B cell (primary cell): ENCODE measurements at regions not wholly inside any gene's neighbourhood (a gene's known extent, or its start where the extent isn't known, plus 50 kb on each side); places are given as distances from the start of the nearest gene placed in this dataset.

Experiments
- ATAC-seq: fragments of 200-7000 bp; cut with Tn5 transposase; one replicate; pipeline ENCODE4 v1.10.0; 2021; ENCODE audit warnings: low read depth, mild to moderate bottlenecking, moderate number of reproducible peaks, moderate library complexity
- CTCF ChIA-PET: fragments of 350-600 bp; sonication (Branson Sonifier 250); formaldehyde crosslinking; loops from one replicate; lab custom pipeline; 2021; ENCODE audit warnings: antibody characterized with exemption, inconsistent platforms; lab: Charles Lee
- POLR2A ChIA-PET: fragments of 350-600 bp; sonication (Branson Sonifier 250); formaldehyde crosslinking; loops from one replicate; lab custom pipeline; 2021; ENCODE audit warnings: antibody characterized with exemption; lab: Charles Lee
- DNase-seq: peaks from one replicate; pipeline ENCODE4 v3.0.0; 2013
- H2AFZ ChIP-seq: 2 replicates; pipeline ENCODE4 v1.6.1; 2012; ENCODE audit warnings: mild to moderate bottlenecking, low read depth, low read length; ENCODE audit not compliant: insufficient read depth, poor library complexity, severe bottlenecking
- H3K27ac ChIP-seq, 2 donors: 1 replicate in 1 of 2; 2 replicates in 1 of 2; pipeline ENCODE4 v1.5.1; 2012 to 2013; ENCODE audit warnings: low read length in 2 of 2, mild to moderate bottlenecking in 2 of 2, moderate library complexity in 1 of 2
- H3K27me3 ChIP-seq, 4 experiments: fragments of 200-600 bp in 1 of 4; sonication (generic) in 1 of 4; replicated peaks in 1 of 4; 1 replicate in 2 of 4; 2 replicates in 2 of 4; pipeline versions ENCODE4 v1.6.1 to v1.7.0; 2013 to 2016; ENCODE audit warnings: low read length in 3 of 4, mild to moderate bottlenecking in 2 of 4, mixed read lengths in 1 of 4, moderate library complexity in 1 of 4; ENCODE audit not compliant: insufficient read depth in 4 of 4, control insufficient read depth in 3 of 4; ENCODE audit errors: control extremely low read depth in 1 of 4
- H3K36me3 ChIP-seq, 2 experiments: replicated peaks in 1 of 2; 1 replicate in 1 of 2; 2 replicates in 1 of 2; pipeline versions ENCODE4 v1.6.1 to v1.7.1; 2013; ENCODE audit warnings: low read length in 1 of 2; ENCODE audit not compliant: insufficient read depth in 2 of 2, control insufficient read depth in 1 of 2; ENCODE audit errors: control extremely low read depth in 1 of 2, extremely low read depth in 1 of 2
- H3K4me1 ChIP-seq, 2 donors: fragments of 200-600 bp in 1 of 2; sonication (generic) in 1 of 2; 1 replicate in 1 of 2; 2 replicates in 1 of 2; pipeline versions ENCODE4 v1.5.1 to v1.6.1; 2013 to 2017; ENCODE audit warnings: low read length in 2 of 2; ENCODE audit not compliant: control insufficient read depth in 2 of 2, insufficient read depth in 2 of 2
- H3K4me2 ChIP-seq: replicated peaks from 2 replicates; pipeline ENCODE3; 2012; ENCODE audit warnings: mild to moderate bottlenecking, low read depth, low read length; ENCODE audit not compliant: poor library complexity, severe bottlenecking
- H3K4me3 ChIP-seq, 5 experiments: fragments of 200-600 bp in 1 of 5; sonication (generic) in 1 of 5; 1 replicate in 3 of 5; 2 replicates in 2 of 5; pipeline versions ENCODE4 v1.5.1 to v1.7.0; 2011 to 2016; ENCODE audit warnings: low read length in 4 of 5, mild to moderate bottlenecking in 4 of 5, low read depth in 2 of 5, control low read depth in 1 of 5, moderate library complexity in 1 of 5; ENCODE audit not compliant: insufficient read depth in 1 of 5; ENCODE audit errors: control extremely low read depth in 1 of 5, extremely low read depth in 1 of 5
- H3K79me2 ChIP-seq: fragments of 200-600 bp; sonication (generic); one replicate; pipeline ENCODE4 v1.6.0; 2016; ENCODE audit warnings: low read length; ENCODE audit not compliant: control insufficient read depth, insufficient read depth
- H3K9ac ChIP-seq: fragments of 200-600 bp; sonication (generic); 2 replicates; pipeline ENCODE4 v1.6.1; 2017; ENCODE audit warnings: mild to moderate bottlenecking, low read length, moderate library complexity
- H3K9me3 ChIP-seq, 3 donors: one replicate each; pipeline versions ENCODE4 v1.6.1 to v1.7.1; 2013; ENCODE audit warnings: low read length in 2 of 3; ENCODE audit not compliant: control insufficient read depth in 2 of 3, insufficient read depth in 1 of 3; ENCODE audit errors: control extremely low read depth in 1 of 3
- H4K20me1 ChIP-seq: 2 replicates; pipeline ENCODE4 v1.6.0; 2012; ENCODE audit warnings: mild to moderate bottlenecking, low read length; ENCODE audit not compliant: insufficient read depth, control insufficient read depth, poor library complexity, severe bottlenecking
- H3K27ac Mint-ChIP-seq: one replicate; pipeline ENCODE4 v1.8.0; 2021; ENCODE audit warnings: mixed read lengths
- H3K27me3 Mint-ChIP-seq: one replicate; pipeline ENCODE4 v1.8.0; 2021; ENCODE audit warnings: mixed read lengths
- H3K4me1 Mint-ChIP-seq: one replicate; pipeline ENCODE4 v1.8.0; 2021; ENCODE audit warnings: mixed read lengths
- H3K4me3 Mint-ChIP-seq: one replicate; pipeline ENCODE4 v1.8.0; 2021; ENCODE audit warnings: mixed read lengths
- H3K9me3 Mint-ChIP-seq: one replicate; pipeline ENCODE4 v1.8.0; 2022; ENCODE audit warnings: mixed read lengths; ENCODE audit not compliant: insufficient read depth
- CTCF ChIP-seq: fragments of 200-600 bp; IDR thresholded peaks from one replicate; pipeline ENCODE4 v1.8.0; 2022; ENCODE audit warnings: antibody characterized with exemption, mild to moderate bottlenecking
- EZH2 ChIP-seq: IDR thresholded peaks from 2 replicates; pipeline ENCODE4 v1.6.1; 2012; ENCODE audit warnings: borderline replicate concordance, low read depth, mild to moderate bottlenecking, moderate library complexity, low read length; ENCODE audit not compliant: insufficient read depth, poor library complexity, severe bottlenecking
- WGBS: methylation state at CpG from one replicate; pipeline ENCODE4 v1.1.5; 2013; ENCODE audit warnings: missing lambda C conversion rate; ENCODE audit not compliant: insufficient coverage; 5-methylcytosine and 5-hydroxymethylcytosine counted together
- intact Hi-C: fragments of 100-400 bp; cut with micrococcal nuclease; formaldehyde crosslinking; loops from one replicate; pipeline ENCODE4 v1.10.0; 2022

GRCh38 chr9:113803811-113804589 is 72.1 kb upstream of the ZNF618 start:
- Histone ChIP-seq H3K27me3 (no peaks in the 10 kb centered on the region), H2AFZ (no peak overlapping the region), H3K79me2 (no peaks in the 10 kb centered on the region), H3K9ac (no peak overlapping the region), H3K4me1 (no peaks in the 10 kb centered on the region), H3K4me3 (no peak overlapping the region), H4K20me1 (no peaks in the 10 kb centered on the region), H3K9me3 (no peaks in the 10 kb centered on the region), H3K36me3 (no peaks in the 10 kb centered on the region), H3K27ac (no peak overlapping the region), H3K4me2 (no peak overlapping the region)
- Mint-ChIP-seq H3K4me1 (peaks cover 3% of the 10 kb centered on the region), H3K4me3 (no peak overlapping the region), H3K9me3 (no peaks in the 10 kb centered on the region), H3K27me3 (peaks cover 2% of the 10 kb centered on the region), H3K27ac (no peak overlapping the region)
- DNase-seq: no peak
- no peak for ATAC-seq
- no peak for TF ChIP-seq EZH2
- TF ChIP-seq CTCF: no peak
- WGBS: 100% methylated on average over 1 of the region's 8 CpGs
- ChIA-PET POLR2A (interaction anchor here (0.6 kb wide), 1 partner anchor 480 kb away, joined by 3 read pairs; no protein-coding TSS in a partner anchor), CTCF (no interaction called here)
- intact Hi-C loops: no loop called here

- Histone ChIP-seq H3K4me2 (no peak overlapping the region), H3K36me3 (no peaks in the 10 kb centered on the region), H3K27me3 (no peaks in the 10 kb centered on the region), H3K9ac (no peak overlapping the region), H3K79me2 (no peaks in the 10 kb centered on the region), H3K4me1 (no peaks in the 10 kb centered on the region), H3K9me3 (no peaks in the 10 kb centered on the region), H3K27ac (no peak overlapping the region), H4K20me1 (no peaks in the 10 kb centered on the region), H2AFZ (no peak overlapping the region), H3K4me3 (no peak overlapping the region)
- Mint-ChIP-seq H3K4me1 (peaks cover 3% of the 10 kb centered on the region), H3K27me3 (peaks cover 5% of the 10 kb centered on the region), H3K27ac (no peak overlapping the region), H3K9me3 (no peaks in the 10 kb centered on the region), H3K4me3 (no peak overlapping the region)
- ATAC-seq (no peak), DNase-seq (no peak)
- TF ChIP-seq EZH2 (no peak), CTCF (no peak)
- ChIA-PET CTCF (interaction anchor here (1.0 to 1.7 kb wide), 2 partner anchors 11 to 156 kb away, joined by 3 to 5 read pairs; no protein-coding TSS in a partner anchor), POLR2A (no interaction called here)
- intact Hi-C loops: no loop called here
- WGBS: 95% methylated on average over 5 of the region's 9 CpGs
Measured at GRCh38 chr9:113805486-113806132, 70.5 kb upstream of the ZNF618 start.
